ENCODE measurements at regions not wholly inside any gene's neighbourhood (a gene's known extent, or its start where the extent isn't known, plus 50 kb on each side); places are given as distances from the start of the nearest gene placed in this dataset.
"Not testable (repeated sequence)": the region's sequence is repeated elsewhere in the genome, so short reads cannot be mapped to it uniquely, and the experiment has no call there.

DNA sequence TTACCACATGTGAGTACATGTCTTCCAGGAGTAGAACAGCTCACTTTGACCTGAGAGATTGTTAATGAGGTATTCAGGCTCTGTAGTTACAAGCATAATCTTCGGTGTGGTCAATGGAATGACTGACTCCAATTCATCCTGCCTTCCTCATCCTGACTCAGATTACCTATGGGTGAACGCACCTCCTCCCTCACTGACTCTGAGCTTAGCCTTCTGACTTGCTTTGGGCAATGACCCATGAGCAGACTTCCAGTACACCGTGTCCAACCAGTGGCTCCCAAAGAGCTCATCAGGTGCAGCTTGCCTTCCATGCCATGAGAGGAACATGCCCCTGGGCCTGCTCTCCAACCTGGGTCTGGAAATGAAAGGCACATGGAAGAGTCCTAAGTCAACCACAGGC, 361.0 kb upstream of the FRG1 start:
- 76 to 83% methylated on average over 2 to 3 of the region's 3 CpGs for WGBS, 2 donors (ENCODE audit: low coverage in 1 of 2)
- not testable (repeated sequence) for H3K9me3 ChIP-seq, ATAC-seq, H3K27ac ChIP-seq, H3K36me3 ChIP-seq, H3K4me1 ChIP-seq, H3K27me3 ChIP-seq, H3K4me3 ChIP-seq

DNA sequence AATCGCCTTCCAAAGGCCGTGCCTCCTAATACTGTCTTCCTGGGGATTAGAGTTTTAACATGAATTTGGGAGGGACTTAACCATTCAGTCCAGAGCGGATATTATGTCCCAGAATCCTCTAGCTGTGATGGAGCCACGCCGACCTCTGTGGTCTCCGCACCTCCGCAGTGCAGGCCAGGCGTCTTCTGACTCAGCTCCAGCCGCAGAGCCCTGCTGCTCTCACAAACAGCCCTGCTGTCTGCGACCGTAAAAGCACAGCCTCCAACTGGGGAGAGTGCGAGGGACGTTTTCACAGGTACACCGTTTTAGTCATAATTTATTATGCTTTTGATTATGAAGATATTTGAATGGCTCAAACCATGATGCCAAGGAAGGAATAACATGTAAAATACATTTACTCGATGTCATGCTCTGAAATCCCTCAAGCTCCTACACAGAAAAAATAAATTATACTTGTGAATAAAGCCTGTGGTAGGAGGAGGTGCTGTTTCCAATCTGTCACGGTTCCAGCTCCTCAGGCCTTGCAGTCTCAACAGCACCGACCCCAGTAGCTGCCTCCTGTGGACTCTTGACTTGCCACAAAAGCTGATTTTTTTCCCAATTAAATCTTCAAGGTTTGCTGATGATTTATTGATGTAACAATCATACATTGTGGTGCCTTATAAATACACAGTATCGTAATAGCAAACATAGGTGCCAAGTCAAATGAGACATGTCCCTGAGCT, 353.6 kb upstream of the FRG1 start:
- not testable (repeated sequence) for H3K4me3 ChIP-seq, ATAC-seq, H3K9me3 ChIP-seq, H3K36me3 ChIP-seq, H3K27me3 ChIP-seq, H3K27ac ChIP-seq, H3K4me1 ChIP-seq
- WGBS, 2 donors (ENCODE audit: low coverage in 1 of 2): 59 to 69% methylated on average over 3 to 9 of the region's 18 CpGs

DNA sequence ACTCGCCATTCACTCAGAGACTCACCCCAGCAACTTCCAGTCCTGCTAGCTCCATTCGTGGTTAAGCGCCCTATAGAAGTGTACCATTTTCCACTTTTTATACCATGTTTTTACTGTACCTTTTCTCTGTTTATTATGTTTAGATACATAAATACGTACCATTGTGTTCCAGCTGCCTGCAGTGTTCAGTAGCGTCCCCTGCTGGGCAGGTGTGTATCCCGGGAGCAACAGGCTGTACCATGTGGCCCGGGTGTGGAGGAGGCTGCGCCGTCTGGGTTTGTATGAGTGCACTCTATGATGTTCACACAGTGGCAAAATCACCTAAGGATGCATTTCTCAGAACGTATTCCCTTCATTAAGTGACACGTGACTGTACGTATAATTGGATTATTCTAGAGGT, 351.5 kb upstream of the FRG1 start:
- H3K9me3 ChIP-seq, H3K4me1 ChIP-seq, H3K27ac ChIP-seq, H3K36me3 ChIP-seq, H3K27me3 ChIP-seq, H3K4me3 ChIP-seq, ATAC-seq: not testable (repeated sequence)
- 93 to 100% methylated on average over 3 to 10 of the region's 12 CpGs for WGBS, 2 donors (ENCODE audit: low coverage in 1 of 2)

DNA sequence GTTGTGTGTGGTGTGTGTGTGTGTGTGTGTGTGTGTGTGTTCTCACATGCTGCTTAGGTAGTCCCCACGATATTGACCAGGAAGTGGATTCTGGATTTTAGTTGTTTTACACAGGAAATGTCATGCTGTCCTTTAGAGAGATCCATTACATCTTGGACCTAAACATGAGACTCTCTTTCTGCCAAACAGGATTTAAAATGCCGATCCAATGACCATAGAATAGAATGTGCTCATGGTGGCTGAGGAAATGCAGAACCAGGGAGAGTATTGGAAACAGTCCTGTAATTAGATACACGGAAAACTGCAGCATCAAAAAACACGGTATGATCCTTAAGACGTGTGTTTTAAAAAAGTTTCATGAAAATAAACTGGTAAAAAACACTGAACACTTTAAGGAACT, 347.8 kb upstream of the FRG1 start:
- Histone ChIP-seq H3K27me3 (no peaks in the 10 kb centered on the region), H3K36me3 (no peaks in the 10 kb centered on the region), H3K4me1 (no peaks in the 10 kb centered on the region), H3K4me3 (no peak overlapping the region), H3K27ac (no peak overlapping the region), H3K9me3 (no peaks in the 10 kb centered on the region)
- TF ChIP-seq POLR2AphosphoS5 (IDR thresholded peaks at IDR 0.05): no peak
- TF ChIP-seq, protein P1, sequence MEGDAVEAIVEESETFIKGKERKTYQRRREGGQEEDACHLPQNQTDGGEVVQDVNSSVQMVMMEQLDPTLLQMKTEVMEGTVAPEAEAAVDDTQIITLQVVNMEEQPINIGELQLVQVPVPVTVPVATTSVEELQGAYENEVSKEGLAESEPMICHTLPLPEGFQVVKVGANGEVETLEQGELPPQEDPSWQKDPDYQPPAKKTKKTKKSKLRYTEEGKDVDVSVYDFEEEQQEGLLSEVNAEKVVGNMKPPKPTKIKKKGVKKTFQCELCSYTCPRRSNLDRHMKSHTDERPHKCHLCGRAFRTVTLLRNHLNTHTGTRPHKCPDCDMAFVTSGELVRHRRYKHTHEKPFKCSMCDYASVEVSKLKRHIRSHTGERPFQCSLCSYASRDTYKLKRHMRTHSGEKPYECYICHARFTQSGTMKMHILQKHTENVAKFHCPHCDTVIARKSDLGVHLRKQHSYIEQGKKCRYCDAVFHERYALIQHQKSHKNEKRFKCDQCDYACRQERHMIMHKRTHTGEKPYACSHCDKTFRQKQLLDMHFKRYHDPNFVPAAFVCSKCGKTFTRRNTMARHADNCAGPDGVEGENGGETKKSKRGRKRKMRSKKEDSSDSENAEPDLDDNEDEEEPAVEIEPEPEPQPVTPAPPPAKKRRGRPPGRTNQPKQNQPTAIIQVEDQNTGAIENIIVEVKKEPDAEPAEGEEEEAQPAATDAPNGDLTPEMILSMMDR (IDR thresholded peaks at IDR 0.05): no peak
- no peak for TF ChIP-seq POLR2A (IDR thresholded peaks at IDR 0.05)
- no peak for TF ChIP-seq EP300 (IDR thresholded peaks at IDR 0.05)
- WGBS, 2 donors (ENCODE audit: low coverage in 1 of 2): 18 to 65% methylated on average over 2 to 5 of the region's 5 CpGs
- ATAC-seq: no peak

DNA sequence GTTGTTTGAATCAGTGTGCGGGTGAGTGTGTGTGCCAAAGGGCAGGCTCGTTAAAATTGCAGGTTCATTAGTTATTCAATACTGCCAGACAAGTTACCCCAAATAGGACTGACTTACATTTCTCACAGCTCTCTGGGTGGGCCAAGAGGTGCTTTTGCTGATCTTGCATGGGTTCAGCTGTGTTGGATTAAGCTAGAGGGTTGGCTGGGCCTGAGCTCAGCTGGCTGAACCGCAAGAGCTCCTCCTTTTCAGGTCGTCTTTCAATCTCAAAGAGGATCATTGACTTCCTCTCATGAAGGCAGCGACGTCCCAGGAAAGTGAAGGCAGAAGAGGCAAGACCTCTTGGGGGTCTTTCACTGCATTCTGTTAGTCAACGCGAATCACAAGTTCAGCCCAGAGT, 343.3 kb upstream of the FRG1 start:
- TF ChIP-seq POLR2A (IDR thresholded peaks at IDR 0.05) (no peak), EP300 (IDR thresholded peaks at IDR 0.05) (no peak), POLR2AphosphoS5 (IDR thresholded peaks at IDR 0.05) (no peak)
- TF ChIP-seq, protein P1 (IDR thresholded peaks at IDR 0.05): no peak
- H3K27me3 ChIP-seq: no peaks in the 10 kb centered on the region
- no peaks in the 10 kb centered on the region for H3K36me3 ChIP-seq
- H3K4me3 ChIP-seq: no peak overlapping the region
- H3K27ac ChIP-seq: no peak overlapping the region
- no peaks in the 10 kb centered on the region for H3K4me1 ChIP-seq
- H3K9me3 ChIP-seq: no peaks in the 10 kb centered on the region
- WGBS, 2 donors (ENCODE audit: low coverage in 1 of 2): 64 to 80% methylated on average over 3 to 5 of the region's 8 CpGs
- ATAC-seq: no peak

DNA sequence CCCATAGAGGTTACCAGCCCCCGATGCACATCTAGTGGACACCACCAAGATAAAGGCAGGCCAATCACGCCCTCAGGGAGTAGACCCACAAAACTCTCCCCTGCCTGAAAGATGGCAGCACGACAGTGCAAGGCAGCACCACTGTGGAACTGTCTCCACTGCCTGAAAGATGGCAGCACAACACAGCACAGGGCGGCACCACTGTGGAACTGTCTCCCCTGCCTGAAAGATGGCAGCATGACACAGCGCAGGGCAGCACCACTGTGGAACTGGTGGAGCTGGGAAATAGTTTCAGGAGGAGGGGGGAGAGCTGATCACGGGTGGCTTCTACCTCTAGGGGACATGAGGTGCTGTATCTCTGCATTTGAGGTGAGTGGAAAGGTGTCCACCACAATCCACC, 340.4 kb upstream of the FRG1 start:
- WGBS, 2 donors (ENCODE audit: low coverage in 1 of 2): 60% methylated on average over 1 of the region's 6 CpGs; no CpG with 5 or more reads in 1 of the 2 donors
- H3K4me3 ChIP-seq: no peak overlapping the region
- no peak for ATAC-seq
- H3K27ac ChIP-seq: no peak overlapping the region
- no peaks in the 10 kb centered on the region for H3K9me3 ChIP-seq
- H3K36me3 ChIP-seq: no peaks in the 10 kb centered on the region
- H3K4me1 ChIP-seq: no peaks in the 10 kb centered on the region
- no peak for TF ChIP-seq POLR2A (IDR thresholded peaks at IDR 0.05)
- TF ChIP-seq, protein P1 (IDR thresholded peaks at IDR 0.05): no peak
- no peak for TF ChIP-seq POLR2AphosphoS5 (IDR thresholded peaks at IDR 0.05)
- no peak for TF ChIP-seq EP300 (IDR thresholded peaks at IDR 0.05)
- no peaks in the 10 kb centered on the region for H3K27me3 ChIP-seq

All from gastroesophageal sphincter (tissue), 4 donors.